Testis (tissue), 2 donors: ENCODE measurements at regions not wholly inside any gene's neighbourhood (a gene's known extent, or its start where the extent isn't known, plus 50 kb on each side); places are given as distances from the start of the nearest gene placed in this dataset.

ENCODE experiments used
- POLR2A ChIP-seq: fragments of 450-650 bp; IDR thresholded peaks from one replicate; pipeline ENCODE4 v1.6.1; 2017; ENCODE audit warnings: antibody characterized with exemption, mild to moderate bottlenecking, moderate library complexity
- TF ChIP-seq, protein P1 (sequence below), 3 experiments: fragments of 450-650 bp in 2 of 3; fragments of 200-600 bp in 1 of 3; sonication (generic) in 1 of 3; IDR thresholded peaks; one replicate each; pipeline ENCODE4 v1.5.1; 2016 to 2019; ENCODE audit warnings: antibody characterized with exemption in 3 of 3, mild to moderate bottlenecking in 2 of 3, moderate library complexity in 1 of 3

DNA sequence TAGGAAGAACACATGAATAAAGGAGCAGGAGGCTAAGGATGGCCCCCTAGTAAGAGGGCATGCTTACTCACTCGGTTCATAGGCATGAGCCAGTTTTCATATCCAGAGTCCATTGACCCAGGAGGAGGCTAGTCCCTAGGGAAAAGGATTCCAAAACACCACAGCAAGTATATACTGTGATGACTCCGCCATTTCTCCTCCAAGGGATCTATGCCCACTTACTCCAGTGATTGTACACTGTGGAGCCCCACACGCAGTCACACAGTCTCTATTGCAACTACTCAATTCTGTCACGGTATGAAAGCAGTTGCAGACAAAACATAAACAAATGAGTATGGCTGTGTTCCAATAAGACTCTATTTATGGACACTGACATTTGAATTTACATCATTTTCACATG, 117.7 kb upstream of the ALDH1B1 start:
- TF ChIP-seq, protein P1, sequence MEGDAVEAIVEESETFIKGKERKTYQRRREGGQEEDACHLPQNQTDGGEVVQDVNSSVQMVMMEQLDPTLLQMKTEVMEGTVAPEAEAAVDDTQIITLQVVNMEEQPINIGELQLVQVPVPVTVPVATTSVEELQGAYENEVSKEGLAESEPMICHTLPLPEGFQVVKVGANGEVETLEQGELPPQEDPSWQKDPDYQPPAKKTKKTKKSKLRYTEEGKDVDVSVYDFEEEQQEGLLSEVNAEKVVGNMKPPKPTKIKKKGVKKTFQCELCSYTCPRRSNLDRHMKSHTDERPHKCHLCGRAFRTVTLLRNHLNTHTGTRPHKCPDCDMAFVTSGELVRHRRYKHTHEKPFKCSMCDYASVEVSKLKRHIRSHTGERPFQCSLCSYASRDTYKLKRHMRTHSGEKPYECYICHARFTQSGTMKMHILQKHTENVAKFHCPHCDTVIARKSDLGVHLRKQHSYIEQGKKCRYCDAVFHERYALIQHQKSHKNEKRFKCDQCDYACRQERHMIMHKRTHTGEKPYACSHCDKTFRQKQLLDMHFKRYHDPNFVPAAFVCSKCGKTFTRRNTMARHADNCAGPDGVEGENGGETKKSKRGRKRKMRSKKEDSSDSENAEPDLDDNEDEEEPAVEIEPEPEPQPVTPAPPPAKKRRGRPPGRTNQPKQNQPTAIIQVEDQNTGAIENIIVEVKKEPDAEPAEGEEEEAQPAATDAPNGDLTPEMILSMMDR (IDR thresholded peaks at IDR 0.05): no peak
- no peak for TF ChIP-seq POLR2A
